Neural cell (in vitro differentiated cells): ENCODE measurements at regions not wholly inside any gene's neighbourhood (a gene's known extent, or its start where the extent isn't known, plus 50 kb on each side); places are given as distances from the start of the nearest gene placed in this dataset.

ENCODE experiments used
- H2AFZ ChIP-seq: fragments of 200-600, 300-800 bp; sonication (generic), shearing (Covaris generic); 2 replicates; pipeline ENCODE4 v1.6.0; 2014; ENCODE audit warnings: low read depth, mild to moderate bottlenecking, antibody characterized with exemption, low read length, moderate library complexity
- H3F3A ChIP-seq: fragments of 200-600 bp; shearing (Covaris generic); 2 replicates; pipeline ENCODE4 v1.6.1; 2016; ENCODE audit warnings: mild to moderate bottlenecking, moderate library complexity, mixed read lengths, antibody characterized with exemption, low read length; ENCODE audit not compliant: insufficient read depth, poor library complexity, severe bottlenecking
- H3K27ac ChIP-seq: fragments of 200-600, 300-800 bp; sonication (generic), shearing (Covaris generic); 2 replicates; pipeline ENCODE4 v1.5.1; 2014; ENCODE audit warnings: mild to moderate bottlenecking, low read length, moderate library complexity
- H3K27me3 ChIP-seq: fragments of 300-800, 200-600 bp; sonication (generic), shearing (Covaris generic); 2 replicates; pipeline ENCODE4 v1.6.0; 2014; ENCODE audit warnings: mild to moderate bottlenecking, low read depth, low read length, moderate library complexity; ENCODE audit not compliant: insufficient read depth
- H3K36me3 ChIP-seq: fragments of 300-800, 200-600 bp; sonication (generic), shearing (Covaris generic); 2 replicates; pipeline ENCODE4 v1.5.1; 2014; ENCODE audit warnings: mild to moderate bottlenecking, antibody characterized with exemption, low read length, moderate library complexity; ENCODE audit not compliant: insufficient read depth
- H3K4me2 ChIP-seq: fragments of 300-800, 200-600 bp; sonication (generic), shearing (Covaris generic); 2 replicates; pipeline ENCODE4 v1.6.0; 2014; ENCODE audit warnings: mild to moderate bottlenecking, low read length
- H3K4me3 ChIP-seq: fragments of 300-800, 200-600 bp; sonication (generic), shearing (Covaris generic); 2 replicates; pipeline ENCODE4 v1.5.1; 2014; ENCODE audit warnings: mild to moderate bottlenecking, low read length, moderate library complexity
- H3K79me2 ChIP-seq: fragments of 200-600 bp; shearing (Covaris generic); replicated peaks from 2 replicates; pipeline ENCODE4 v1.6.0; 2014; ENCODE audit warnings: mild to moderate bottlenecking, low read length, moderate library complexity; ENCODE audit not compliant: insufficient read depth
- H3K9ac ChIP-seq: fragments of 300-800, 200-600 bp; sonication (generic), shearing (Covaris generic); 2 replicates; pipeline ENCODE4 v1.6.1; 2016; ENCODE audit warnings: mild to moderate bottlenecking, low read length, mixed read lengths
- H3K9me2 ChIP-seq: fragments of 200-600 bp; shearing (Covaris generic); 2 replicates; pipeline ENCODE4 v1.6.1; 2016; ENCODE audit warnings: mild to moderate bottlenecking, low read length, mixed read lengths; ENCODE audit not compliant: insufficient read depth
- H3K9me3 ChIP-seq: fragments of 200-600, 300-800 bp; sonication (generic), shearing (Covaris generic); 2 replicates; pipeline ENCODE4 v1.6.1; 2016; ENCODE audit warnings: mild to moderate bottlenecking, mixed run types, low read length, moderate library complexity, mixed read lengths
- H4K20me1 ChIP-seq: fragments of 200-600 bp; shearing (Covaris generic); 2 replicates; pipeline ENCODE4 v1.6.1; 2016; ENCODE audit warnings: mild to moderate bottlenecking, mixed run types; ENCODE audit not compliant: insufficient read depth
- EP300 ChIP-seq: fragments of 450-650 bp; conservative IDR thresholded peaks from 2 replicates; pipeline ENCODE4 v1.6.1; 2014; ENCODE audit warnings: antibody characterized with exemption, mild to moderate bottlenecking, moderate library complexity; ENCODE audit not compliant: poor library complexity, severe bottlenecking
- EZH2 ChIP-seq: fragments of 200-600, 300-800 bp; shearing (Covaris generic), sonication (generic); IDR thresholded peaks from 2 replicates; pipeline ENCODE4 v1.6.1; 2014; ENCODE audit warnings: antibody characterized with exemption, low read length, borderline replicate concordance, mild to moderate bottlenecking; ENCODE audit not compliant: insufficient read depth, poor library complexity, severe bottlenecking
- MXI1 ChIP-seq: fragments of 450-650 bp; conservative IDR thresholded peaks from 2 replicates; pipeline ENCODE4 v1.6.1; 2014; ENCODE audit warnings: antibody characterized with exemption, mild to moderate bottlenecking; ENCODE audit not compliant: poor library complexity, severe bottlenecking
- POLR2AphosphoS5 ChIP-seq: IDR thresholded peaks from 2 replicates; pipeline ENCODE4 v1.6.1; 2012
- RAD21 ChIP-seq: fragments of 450-650 bp; conservative IDR thresholded peaks from 2 replicates; pipeline ENCODE4 v1.6.1; 2014; ENCODE audit warnings: antibody characterized with exemption, mild to moderate bottlenecking, moderate library complexity
- SMC3 ChIP-seq: fragments of 450-650 bp; conservative IDR thresholded peaks from 2 replicates; pipeline ENCODE4 v1.6.1; 2014; ENCODE audit warnings: antibody characterized with exemption, mild to moderate bottlenecking, moderate library complexity; ENCODE audit not compliant: poor library complexity
- TAF1 ChIP-seq: IDR thresholded peaks from 2 replicates; pipeline ENCODE4 v1.6.1; 2012; ENCODE audit warnings: low read depth
- TF ChIP-seq, protein P1 (sequence below): IDR thresholded peaks from 2 replicates; pipeline ENCODE4 v1.6.1; 2012; ENCODE audit warnings: borderline replicate concordance
- TF ChIP-seq, protein P2 (sequence below): fragments of 450-650 bp; IDR thresholded peaks from 2 replicates; pipeline ENCODE4 v1.5.1; 2014; ENCODE audit warnings: antibody characterized with exemption, mild to moderate bottlenecking, moderate library complexity; ENCODE audit not compliant: poor library complexity, severe bottlenecking

GRCh38 chr1:17885663-17886320 lies 130.7 kb downstream of the ACTL8 start:
- H3K9me3 ChIP-seq = no peaks in the 10 kb centered on the region
- no peaks in the 10 kb centered on the region for H3K79me2 ChIP-seq
- H2AFZ ChIP-seq = no peak overlapping the region
- H3K9me2 ChIP-seq = no peaks in the 10 kb centered on the region
- TF ChIP-seq RAD21 = no peak
- TF ChIP-seq, protein P1, sequence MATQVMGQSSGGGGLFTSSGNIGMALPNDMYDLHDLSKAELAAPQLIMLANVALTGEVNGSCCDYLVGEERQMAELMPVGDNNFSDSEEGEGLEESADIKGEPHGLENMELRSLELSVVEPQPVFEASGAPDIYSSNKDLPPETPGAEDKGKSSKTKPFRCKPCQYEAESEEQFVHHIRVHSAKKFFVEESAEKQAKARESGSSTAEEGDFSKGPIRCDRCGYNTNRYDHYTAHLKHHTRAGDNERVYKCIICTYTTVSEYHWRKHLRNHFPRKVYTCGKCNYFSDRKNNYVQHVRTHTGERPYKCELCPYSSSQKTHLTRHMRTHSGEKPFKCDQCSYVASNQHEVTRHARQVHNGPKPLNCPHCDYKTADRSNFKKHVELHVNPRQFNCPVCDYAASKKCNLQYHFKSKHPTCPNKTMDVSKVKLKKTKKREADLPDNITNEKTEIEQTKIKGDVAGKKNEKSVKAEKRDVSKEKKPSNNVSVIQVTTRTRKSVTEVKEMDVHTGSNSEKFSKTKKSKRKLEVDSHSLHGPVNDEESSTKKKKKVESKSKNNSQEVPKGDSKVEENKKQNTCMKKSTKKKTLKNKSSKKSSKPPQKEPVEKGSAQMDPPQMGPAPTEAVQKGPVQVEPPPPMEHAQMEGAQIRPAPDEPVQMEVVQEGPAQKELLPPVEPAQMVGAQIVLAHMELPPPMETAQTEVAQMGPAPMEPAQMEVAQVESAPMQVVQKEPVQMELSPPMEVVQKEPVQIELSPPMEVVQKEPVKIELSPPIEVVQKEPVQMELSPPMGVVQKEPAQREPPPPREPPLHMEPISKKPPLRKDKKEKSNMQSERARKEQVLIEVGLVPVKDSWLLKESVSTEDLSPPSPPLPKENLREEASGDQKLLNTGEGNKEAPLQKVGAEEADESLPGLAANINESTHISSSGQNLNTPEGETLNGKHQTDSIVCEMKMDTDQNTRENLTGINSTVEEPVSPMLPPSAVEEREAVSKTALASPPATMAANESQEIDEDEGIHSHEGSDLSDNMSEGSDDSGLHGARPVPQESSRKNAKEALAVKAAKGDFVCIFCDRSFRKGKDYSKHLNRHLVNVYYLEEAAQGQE = no peak
- TF ChIP-seq, protein P2, sequence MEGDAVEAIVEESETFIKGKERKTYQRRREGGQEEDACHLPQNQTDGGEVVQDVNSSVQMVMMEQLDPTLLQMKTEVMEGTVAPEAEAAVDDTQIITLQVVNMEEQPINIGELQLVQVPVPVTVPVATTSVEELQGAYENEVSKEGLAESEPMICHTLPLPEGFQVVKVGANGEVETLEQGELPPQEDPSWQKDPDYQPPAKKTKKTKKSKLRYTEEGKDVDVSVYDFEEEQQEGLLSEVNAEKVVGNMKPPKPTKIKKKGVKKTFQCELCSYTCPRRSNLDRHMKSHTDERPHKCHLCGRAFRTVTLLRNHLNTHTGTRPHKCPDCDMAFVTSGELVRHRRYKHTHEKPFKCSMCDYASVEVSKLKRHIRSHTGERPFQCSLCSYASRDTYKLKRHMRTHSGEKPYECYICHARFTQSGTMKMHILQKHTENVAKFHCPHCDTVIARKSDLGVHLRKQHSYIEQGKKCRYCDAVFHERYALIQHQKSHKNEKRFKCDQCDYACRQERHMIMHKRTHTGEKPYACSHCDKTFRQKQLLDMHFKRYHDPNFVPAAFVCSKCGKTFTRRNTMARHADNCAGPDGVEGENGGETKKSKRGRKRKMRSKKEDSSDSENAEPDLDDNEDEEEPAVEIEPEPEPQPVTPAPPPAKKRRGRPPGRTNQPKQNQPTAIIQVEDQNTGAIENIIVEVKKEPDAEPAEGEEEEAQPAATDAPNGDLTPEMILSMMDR = no peak
- no peak for TF ChIP-seq POLR2AphosphoS5
- TF ChIP-seq EP300 = no peak
- TF ChIP-seq SMC3 = no peak
- no peak for TF ChIP-seq EZH2
- H3K4me3 ChIP-seq = no peak overlapping the region
- H3F3A ChIP-seq = no peaks in the 10 kb centered on the region
- H4K20me1 ChIP-seq = no peaks in the 10 kb centered on the region
- no peaks in the 10 kb centered on the region for H3K36me3 ChIP-seq
- H3K4me2 ChIP-seq = no peak overlapping the region
- no peak overlapping the region for H3K9ac ChIP-seq
- no peaks in the 10 kb centered on the region for H3K27me3 ChIP-seq
- no peak overlapping the region for H3K27ac ChIP-seq

DNA sequence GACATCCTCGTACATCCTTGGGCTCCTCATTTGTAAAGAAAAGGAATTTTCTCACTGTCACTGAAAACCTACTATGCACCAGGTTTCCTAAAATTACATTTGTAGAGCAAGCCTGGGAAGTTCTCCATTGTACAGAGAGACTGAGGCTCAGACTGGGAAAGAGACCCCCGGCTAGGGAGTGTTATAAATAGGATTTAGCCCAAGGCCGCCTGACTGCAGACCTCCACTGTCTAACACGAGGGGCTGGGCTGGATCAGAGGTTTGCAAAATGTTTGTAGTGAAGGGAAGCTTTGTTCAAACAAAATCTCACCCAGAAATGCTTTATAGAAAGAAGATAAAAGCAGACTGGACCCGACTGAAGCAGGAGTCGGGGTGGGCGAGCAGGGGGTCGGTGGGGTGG lies 131.3 kb downstream of the ACTL8 start:
- Histone ChIP-seq H4K20me1 (no peaks in the 10 kb centered on the region), H3K9ac (no peak overlapping the region), H3K9me2 (no peaks in the 10 kb centered on the region), H3K9me3 (no peaks in the 10 kb centered on the region), H3K27me3 (no peaks in the 10 kb centered on the region), H3K4me3 (no peak overlapping the region), H3K36me3 (no peaks in the 10 kb centered on the region), H2AFZ (no peak overlapping the region), H3K79me2 (no peaks in the 10 kb centered on the region), H3K27ac (no peak overlapping the region), H3K4me2 (no peak overlapping the region), H3F3A (no peaks in the 10 kb centered on the region)
- TF ChIP-seq SMC3 (no peak), TAF1 (no peak), EP300 (no peak), EZH2 (no peak), POLR2AphosphoS5 (no peak), RAD21 (no peak), MXI1 (no peak)
- TF ChIP-seq, protein P1 = no peak
- TF ChIP-seq, protein P2 = no peak
